Transverse colon (tissue), 4 donors: ENCODE measurements at regions not wholly inside any gene's neighbourhood (a gene's known extent, or its start where the extent isn't known, plus 50 kb on each side); places are given as distances from the start of the nearest gene placed in this dataset.

ENCODE experiments used
- DNase-seq: peaks from one replicate; pipeline ENCODE4 v3.0.0-alpha.2; 2019
- H3K27ac ChIP-seq, 4 donors: fragments of 200-600 bp; sonication (generic); 2 replicates each; pipeline ENCODE4 v1.5.1; 2016 to 2018; ENCODE audit warnings: inconsistent platforms in 4 of 4
- H3K27me3 ChIP-seq: fragments of 200-600 bp; sonication (generic); 2 replicates; pipeline ENCODE4 v1.5.1; 2017; ENCODE audit warnings: inconsistent platforms
- H3K36me3 ChIP-seq, 4 donors: fragments of 200-600 bp; sonication (generic); 2 replicates each; pipeline ENCODE4 v1.5.1; 2017 to 2019; ENCODE audit warnings: inconsistent platforms in 4 of 4
- H3K4me1 ChIP-seq, 4 donors: fragments of 200-600 bp; sonication (generic); 2 replicates each; pipeline ENCODE4 v1.5.1; 2017 to 2020; ENCODE audit warnings: inconsistent platforms in 4 of 4
- H3K4me3 ChIP-seq, 4 donors: fragments of 200-600 bp; sonication (generic); 1 replicate in 1 of 4; 2 replicates in 3 of 4; pipeline versions ENCODE4 v1.5.1 to v1.6.1; 2017 to 2019; ENCODE audit warnings: inconsistent platforms in 4 of 4
- H3K9me3 ChIP-seq, 2 donors: fragments of 200-600 bp; sonication (generic); 2 replicates each; pipeline ENCODE4 v1.5.1; 2017 to 2019; ENCODE audit warnings: inconsistent platforms in 2 of 2
- CTCF ChIP-seq, 5 experiments: fragments of 200-600 bp in 3 of 5; fragments of 450-650 bp in 2 of 5; sonication (generic) in 3 of 5; IDR thresholded peaks; 1 replicate in 2 of 5; 2 replicates in 3 of 5; pipeline ENCODE4 v1.5.1; 2016 to 2017; ENCODE audit warnings: antibody characterized with exemption in 5 of 5, inconsistent platforms in 3 of 5, mild to moderate bottlenecking in 2 of 5, moderate library complexity in 1 of 5
- EP300 ChIP-seq: sonication (generic); formaldehyde crosslinking; IDR thresholded peaks from one replicate; pipeline ENCODE4 v1.6.1; 2017; ENCODE audit warnings: antibody characterized with exemption, low read depth
- POLR2A ChIP-seq: fragments of 450-650 bp; IDR thresholded peaks from one replicate; pipeline ENCODE4 v1.6.1; 2016; ENCODE audit warnings: antibody characterized with exemption, mild to moderate bottlenecking, moderate library complexity
- POLR2AphosphoS5 ChIP-seq, 3 donors: sonication (generic); formaldehyde crosslinking; IDR thresholded peaks; one replicate each; pipeline ENCODE4 v1.6.1; 2016; ENCODE audit warnings: antibody characterized with exemption in 3 of 3
- WGBS, 2 donors: methylation state at CpG; one replicate each; pipeline ENCODE4 v1.1.5; 2018; ENCODE audit warnings: low coverage in 1 of 2; 5-methylcytosine and 5-hydroxymethylcytosine counted together
- in situ Hi-C, 4 donors: fragments of 200-750 bp; cut with MboI; loops; one replicate each; pipeline versions ENCODE4 v1.15.0 to v1.15.1; 2017; ENCODE audit warnings: low sequenced_read_pairs in 3 of 4, low pct_ligation_motif_present in 1 of 4, low pct_unique_long_range_greater_than_20kb in 1 of 4
- intact Hi-C: fragments of 100-400 bp; cut with DNase I; formaldehyde crosslinking; loops from one replicate; pipeline ENCODE4 v1.15.1; 2023; ENCODE audit warnings: low total_unique reads

GRCh38 chrX:42869659-42870476, 91.9 kb upstream of the PPP1R2C start:
- WGBS, 2 donors, result 53% methylated on average over 4 of the region's 4 CpGs; no CpG with 5 or more reads in 1 of the 2 donors
- Histone ChIP-seq H3K4me1 (no peaks in the 10 kb centered on the region), H3K27ac (no peak overlapping the region), H3K27me3 (no peaks in the 10 kb centered on the region), H3K4me3 (no peak overlapping the region), H3K9me3 (no peaks in the 10 kb centered on the region), H3K36me3 (no peaks in the 10 kb centered on the region)
- intact Hi-C loops, result no loop called here
- DNase-seq, result no peak
- in situ Hi-C loops, result no loop called here
- TF ChIP-seq POLR2AphosphoS5 (IDR thresholded peaks at IDR 0.05) (no peak), CTCF (IDR thresholded peaks at IDR 0.05) (no peak), EP300 (no peak), POLR2A (no peak)

- no peak for DNase-seq
- TF ChIP-seq POLR2A (no peak), CTCF (IDR thresholded peaks at IDR 0.05) (no peak), POLR2AphosphoS5 (IDR thresholded peaks at IDR 0.05) (no peak), EP300 (no peak)
- intact Hi-C loops (no loop called here), in situ Hi-C loops (no loop called here)
- Histone ChIP-seq H3K36me3 (no peaks in the 10 kb centered on the region), H3K4me1 (no peaks in the 10 kb centered on the region), H3K9me3 (no peaks in the 10 kb centered on the region), H3K27ac (no peak overlapping the region), H3K27me3 (no peaks in the 10 kb centered on the region), H3K4me3 (no peak overlapping the region)
Observed at GRCh38 chrX:42886519-42886918, 108.6 kb upstream of the PPP1R2C start.

GRCh38 chrX:42900947-42901346, 123.0 kb upstream of the PPP1R2C start:
- Histone ChIP-seq H3K9me3 (no peaks in the 10 kb centered on the region), H3K4me1 (no peaks in the 10 kb centered on the region), H3K36me3 (no peaks in the 10 kb centered on the region), H3K27ac (no peak overlapping the region), H3K27me3 (no peaks in the 10 kb centered on the region), H3K4me3 (no peak overlapping the region)
- TF ChIP-seq CTCF (IDR thresholded peaks at IDR 0.05), result no peak
- TF ChIP-seq EP300, result no peak
- TF ChIP-seq POLR2A, result no peak
- TF ChIP-seq POLR2AphosphoS5 (IDR thresholded peaks at IDR 0.05), result no peak
- intact Hi-C loops, result no loop called here
- DNase-seq, result no peak
- in situ Hi-C loops, result no loop called here
- WGBS, 2 donors, result 41% methylated on average over 1 of the region's 1 CpG; no CpG with 5 or more reads in 1 of the 2 donors

GRCh38 chrX:42902513-42902912, 124.5 kb upstream of the PPP1R2C start:
- intact Hi-C loops, result no loop called here
- Histone ChIP-seq H3K9me3 (no peaks in the 10 kb centered on the region), H3K27me3 (no peaks in the 10 kb centered on the region), H3K4me3 (no peak overlapping the region), H3K36me3 (no peaks in the 10 kb centered on the region), H3K27ac (no peak overlapping the region), H3K4me1 (no peaks in the 10 kb centered on the region)
- in situ Hi-C loops, result no loop called here
- no peak for DNase-seq
- TF ChIP-seq CTCF (IDR thresholded peaks at IDR 0.05) (no peak), POLR2AphosphoS5 (IDR thresholded peaks at IDR 0.05) (no peak), EP300 (no peak), POLR2A (no peak)
